ENCODE measurements at regions not wholly inside any gene's neighbourhood (a gene's known extent, or its start where the extent isn't known, plus 50 kb on each side); places are given as distances from the start of the nearest gene placed in this dataset.

GRCh38 chr5:88658886-88659285 is 224.1 kb downstream of the MEF2C start:
- TF ChIP-seq CTCF (IDR thresholded peaks at IDR 0.05): no peak
- TF ChIP-seq POLR2AphosphoS5 (IDR thresholded peaks at IDR 0.05): no peak
- no peak for TF ChIP-seq POLR2A (IDR thresholded peaks at IDR 0.05; ENCODE audit: low read depth)
